COR-L47 (cell line): ENCODE measurements at regions not wholly inside any gene's neighbourhood (a gene's known extent, or its start where the extent isn't known, plus 50 kb on each side); places are given as distances from the start of the nearest gene placed in this dataset.
"Not testable (repeated sequence)": the region's sequence is repeated elsewhere in the genome, so short reads cannot be mapped to it uniquely, and the experiment has no call there.

Experiments used
- DNase-seq: peaks from one replicate; lab custom pipeline; 2025; lab: John Stamatoyannopoulos, UW

DNA sequence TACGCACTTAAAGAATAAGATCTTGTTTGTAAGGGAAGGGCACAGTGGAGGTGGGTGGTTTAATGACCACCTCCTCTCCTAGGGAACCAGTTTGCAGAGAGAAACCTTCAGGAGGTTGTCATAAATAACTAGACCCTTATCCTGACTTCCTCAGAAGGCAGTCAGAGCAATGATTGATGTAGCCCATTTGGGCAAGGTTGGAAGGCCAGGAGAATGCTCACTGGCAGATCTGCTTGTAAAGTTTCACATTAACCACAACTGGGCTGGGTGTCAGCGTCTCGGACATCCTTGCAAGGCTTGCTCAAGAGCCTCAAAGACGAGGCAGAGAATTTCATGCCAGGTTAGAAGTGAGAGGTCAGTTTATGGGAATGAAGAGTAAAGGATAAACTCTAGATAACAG, 87.6 kb upstream of the TRABD2B start:
- DNase-seq: no peak

DNA sequence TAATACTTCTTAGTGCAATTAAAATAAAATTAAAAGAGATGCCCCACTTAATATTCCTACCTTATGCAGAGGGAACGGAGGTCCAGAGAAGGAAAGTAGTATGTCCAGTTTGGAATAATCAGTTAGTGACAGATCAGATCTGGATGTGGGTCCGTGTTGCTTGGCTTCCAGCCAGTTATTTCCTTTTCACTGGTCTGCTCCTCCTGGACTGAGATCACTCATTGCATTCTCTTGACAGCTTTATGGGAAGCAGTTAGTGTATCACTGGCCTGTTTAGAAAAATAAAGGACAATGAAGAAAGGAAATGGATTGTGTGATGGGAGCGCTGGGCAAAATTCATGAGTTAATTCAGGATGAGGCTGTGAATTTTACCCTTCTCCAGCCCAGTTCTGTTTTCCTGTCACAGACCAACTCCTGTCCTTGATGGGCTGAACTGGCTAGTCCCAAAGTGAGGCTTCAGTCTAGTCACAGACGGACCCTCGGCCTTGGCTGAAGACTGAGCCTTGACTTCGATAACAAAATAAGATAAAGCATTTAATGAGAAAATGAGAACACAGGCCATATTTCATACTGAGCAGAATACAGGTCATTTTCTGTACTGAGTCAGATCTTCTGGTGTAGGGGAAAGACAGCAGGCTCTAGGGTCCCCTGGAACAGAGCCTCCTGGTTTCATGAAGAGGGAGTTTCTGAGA, 85.2 kb upstream of the TRABD2B start:
- DNase-seq: peak; percentile 7

GRCh38 chr1:48080331-48081255, 83.4 kb upstream of the TRABD2B start:
- no peak for DNase-seq

DNA sequence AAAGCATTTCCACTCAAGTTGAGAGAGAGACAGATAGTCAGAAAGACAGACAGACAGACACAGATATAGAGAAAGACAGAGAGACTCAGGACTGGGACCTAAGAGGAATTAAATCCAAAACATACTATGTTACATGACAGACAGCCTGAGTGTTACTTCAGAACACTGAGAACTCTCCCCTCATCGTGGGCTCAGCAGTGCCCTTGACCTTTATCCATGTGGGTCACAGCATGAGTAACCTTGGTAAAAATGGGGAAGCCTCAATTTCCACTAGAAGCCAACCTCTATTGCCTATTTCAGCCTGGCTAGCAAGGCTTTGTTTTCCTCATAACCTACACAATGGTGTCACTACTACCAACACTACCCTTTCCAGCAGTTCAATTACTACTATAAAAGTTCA, 81.9 kb upstream of the TRABD2B start:
- DNase-seq: no peak

DNA sequence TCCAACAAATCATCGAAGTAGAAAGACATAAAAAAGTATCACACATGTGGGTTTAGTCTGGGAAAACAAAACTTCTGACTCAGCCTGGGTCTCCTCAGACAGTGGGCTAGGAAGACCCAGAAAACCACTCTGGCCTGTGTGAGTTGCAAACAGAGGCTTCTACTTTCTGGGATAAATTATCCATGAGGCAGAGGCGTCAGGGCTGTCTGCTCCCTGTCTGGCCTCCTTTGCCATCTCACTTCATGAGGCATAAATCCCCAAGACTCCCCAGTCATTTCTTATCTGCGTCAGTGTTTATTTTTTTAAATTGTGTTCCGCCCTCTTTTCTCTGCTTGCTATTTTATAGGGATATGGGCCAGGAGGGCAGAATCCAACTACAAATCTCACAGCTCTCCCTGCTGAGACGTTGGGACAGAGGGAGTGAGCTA, 80.6 kb upstream of the TRABD2B start:
- DNase-seq: no peak

DNA sequence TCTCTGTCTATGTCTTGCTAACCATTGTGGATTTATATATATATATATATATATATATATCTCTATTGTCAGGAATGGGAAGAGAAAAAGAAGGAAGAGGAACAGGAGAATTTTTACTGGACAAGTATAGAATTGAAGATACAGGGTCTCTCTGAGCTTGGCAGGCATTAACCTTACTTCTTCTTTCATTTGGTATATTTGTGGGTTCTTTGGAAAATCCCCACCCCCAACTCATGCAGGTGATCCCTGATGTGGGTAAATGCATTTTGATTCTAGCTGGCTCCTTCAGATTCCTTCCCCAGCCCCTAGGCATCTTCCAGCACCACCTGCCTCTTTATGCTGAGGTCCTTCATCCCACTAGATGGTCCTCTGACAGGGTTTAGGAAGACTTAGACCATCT, 78.8 kb upstream of the TRABD2B start:
- no peak for DNase-seq

- DNase-seq: no peak
These were observed 76.8 kb upstream of the TRABD2B start for GRCh38 chr1:48073798-48074530.

DNA sequence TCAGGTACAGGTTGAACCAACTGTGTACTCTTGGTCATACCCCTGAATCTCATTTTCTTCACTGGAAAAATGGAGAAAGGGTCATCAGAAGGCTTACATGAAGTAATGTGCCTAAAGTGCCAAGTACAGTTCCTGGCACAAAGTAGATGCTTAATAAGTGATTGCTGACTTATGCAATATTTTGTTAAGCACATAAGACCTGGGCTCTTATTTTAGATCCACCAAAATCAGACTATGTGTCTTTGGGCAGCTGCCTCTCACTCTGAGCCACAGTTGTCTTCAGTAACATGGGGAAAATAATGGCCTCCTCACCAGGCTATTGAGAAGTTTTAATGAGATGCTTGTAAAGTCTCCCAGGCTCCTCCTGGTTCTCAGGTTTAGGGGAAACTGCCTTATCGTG, 74.3 kb upstream of the TRABD2B start:
- DNase-seq: no peak

- no peak for DNase-seq
These were observed 73.2 kb upstream of the TRABD2B start for GRCh38 chr1:48070396-48070750.

GRCh38 chr1:48069662-48070395, 72.6 kb upstream of the TRABD2B start:
- no peak for DNase-seq

DNA sequence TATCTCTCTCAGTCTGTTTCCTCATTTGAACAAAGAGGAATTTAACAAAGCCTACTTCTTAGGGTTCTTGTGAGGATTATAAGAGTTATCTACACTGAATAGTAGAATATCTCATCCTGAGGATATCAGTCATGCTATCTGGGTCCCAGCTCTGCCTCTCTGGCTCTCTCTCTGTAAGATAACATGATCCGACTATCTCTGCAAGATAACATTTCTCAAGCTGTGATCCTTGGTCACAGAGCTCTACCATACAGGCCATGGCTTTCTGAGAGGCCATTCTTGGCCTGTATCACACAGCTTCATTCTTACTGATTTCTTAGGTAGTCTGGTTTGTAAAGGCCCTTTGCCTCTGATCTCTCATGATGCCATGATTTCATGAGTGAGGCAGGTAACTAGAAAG, 71.0 kb upstream of the TRABD2B start:
- DNase-seq: no peak

DNA sequence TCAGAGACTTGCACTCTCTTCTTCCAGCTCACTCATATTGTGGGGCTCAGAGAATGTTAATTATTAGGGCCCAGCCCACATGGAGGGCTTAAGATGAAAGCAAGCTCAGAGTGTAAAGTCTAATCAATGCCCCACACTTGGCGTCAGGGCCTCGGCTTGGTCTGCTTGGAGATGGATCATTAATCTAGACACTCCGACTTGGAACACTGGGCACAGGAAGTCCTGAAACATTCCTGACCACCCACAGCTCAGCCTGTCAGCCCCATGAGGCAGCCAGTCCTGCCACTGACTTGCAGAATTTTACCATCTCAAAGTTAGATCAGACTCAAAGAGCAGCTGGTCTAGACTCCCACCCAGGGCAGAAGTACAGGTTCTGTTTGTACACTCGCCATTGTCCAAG, 69.8 kb upstream of the TRABD2B start:
- no peak for DNase-seq

GRCh38 chr1:48064693-48065092, 67.5 kb upstream of the TRABD2B start:
- DNase-seq: not testable (repeated sequence)

DNA sequence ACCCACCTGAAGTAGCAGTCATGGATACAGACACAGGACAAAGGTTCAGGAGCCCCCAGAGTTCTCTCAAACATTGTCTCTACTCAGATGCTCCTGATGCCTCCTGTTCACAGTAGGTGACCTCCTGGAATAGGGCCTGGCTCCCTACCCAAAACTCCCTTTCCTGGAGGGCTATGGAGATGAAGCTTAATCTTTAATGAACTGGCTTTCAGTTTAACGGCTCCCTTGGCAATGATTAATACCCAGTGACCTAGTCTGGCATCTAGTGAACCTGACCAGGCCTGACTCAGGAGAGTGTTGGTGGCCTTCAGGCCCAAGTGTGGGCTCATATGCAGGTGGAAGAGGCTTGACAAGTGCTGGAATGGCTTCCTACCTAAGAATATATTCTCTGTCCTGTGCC, 65.2 kb upstream of the TRABD2B start:
- no peak for DNase-seq

GRCh38 chr1:48061162-48062136, 64.3 kb upstream of the TRABD2B start:
- DNase-seq: peak; percentile 48

DNA sequence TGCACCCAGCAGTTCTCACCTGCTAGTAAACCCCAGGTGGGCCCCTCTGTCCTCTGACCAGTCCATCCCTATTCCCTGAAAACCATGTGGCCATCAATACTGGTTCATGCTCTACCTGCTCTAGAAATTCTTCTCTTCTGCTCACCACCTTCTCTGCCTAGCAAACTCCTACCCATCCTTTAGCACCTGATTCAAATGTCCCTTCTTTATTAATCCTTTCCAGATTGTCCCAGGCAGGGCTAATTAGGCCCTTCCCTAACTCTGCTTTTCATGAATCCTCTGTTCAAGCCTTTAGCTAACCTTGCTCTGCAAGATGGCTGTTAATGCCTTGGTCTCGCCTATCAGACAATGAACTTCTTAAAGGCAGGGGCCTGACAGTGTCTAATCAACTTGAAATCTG, 62.1 kb upstream of the TRABD2B start:
- no peak for DNase-seq

GRCh38 chr1:48058135-48059025, 61.2 kb upstream of the TRABD2B start:
- DNase-seq: no peak

- DNase-seq: no peak
These were observed 60.1 kb upstream of the TRABD2B start for GRCh38 chr1:48057249-48057648.

- peak; percentile 1 for DNase-seq
These were observed 58.9 kb upstream of the TRABD2B start for GRCh38 chr1:48055876-48056764.
